ENCODE measurements at regions not wholly inside any gene's neighbourhood (a gene's known extent, or its start where the extent isn't known, plus 50 kb on each side); places are given as distances from the start of the nearest gene placed in this dataset.

DNA sequence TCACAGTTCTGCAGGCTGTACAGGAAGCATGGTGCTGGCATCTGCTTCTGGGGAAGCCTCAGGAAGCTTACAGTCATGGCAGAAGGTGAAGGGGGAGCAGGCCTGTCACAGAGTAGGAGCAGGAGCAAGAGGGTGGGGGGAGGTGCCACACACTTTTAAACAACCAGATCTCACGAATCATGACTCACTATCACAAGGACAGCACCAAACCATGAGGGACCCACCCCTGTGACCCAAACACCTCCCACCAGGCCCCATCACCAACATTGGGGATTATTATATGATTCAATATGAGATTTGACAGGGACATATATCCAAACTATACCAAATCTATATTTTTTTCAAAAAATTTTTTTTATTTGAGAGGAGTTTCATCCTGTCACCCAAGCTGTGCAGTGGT lies 51.0 kb upstream of the GLS start:
- DNase-seq (ENCODE audit: low read depth, low spot score) (no peak), FAIRE-seq (no peak)
- no peak overlapping the region for H3K4me3 ChIP-seq (replicated peaks in 1 of 3; ENCODE audit: insufficient read depth in 1 of 3, low read depth in 1 of 3, low read length in 3 of 3)
- no peak overlapping the region for H3K4me2 ChIP-seq (ENCODE audit: insufficient read depth, low read length)
- dilution Hi-C loops (cut with MboI; ENCODE audit: extremely low pct_ligation_motif_present, low sequenced_read_pairs), result no loop called here
- TF ChIP-seq FOS (IDR thresholded peaks at IDR 0.05; ENCODE audit: borderline replicate concordance, insufficient read depth, low read length), result no peak
- no peak for TF ChIP-seq POLR2AphosphoS5 (IDR thresholded peaks at IDR 0.05; ENCODE audit: insufficient read depth, low read depth, low read length)
- no peak for TF ChIP-seq POLR2A (IDR thresholded peaks at IDR 0.05; ENCODE audit: low read depth, low read length)
- no peak for TF ChIP-seq MYC (IDR thresholded peaks at IDR 0.05; ENCODE audit: low read depth, low read length)
- TF ChIP-seq JUN (IDR thresholded peaks at IDR 0.05; ENCODE audit: borderline replicate concordance, insufficient read depth, insufficient read length, low read depth), result no peak
- TF ChIP-seq EZH2 (IDR thresholded peaks at IDR 0.05; ENCODE audit: borderline replicate concordance, low read depth, low read length, severe bottlenecking), result no peak
- TF ChIP-seq, protein P1, sequence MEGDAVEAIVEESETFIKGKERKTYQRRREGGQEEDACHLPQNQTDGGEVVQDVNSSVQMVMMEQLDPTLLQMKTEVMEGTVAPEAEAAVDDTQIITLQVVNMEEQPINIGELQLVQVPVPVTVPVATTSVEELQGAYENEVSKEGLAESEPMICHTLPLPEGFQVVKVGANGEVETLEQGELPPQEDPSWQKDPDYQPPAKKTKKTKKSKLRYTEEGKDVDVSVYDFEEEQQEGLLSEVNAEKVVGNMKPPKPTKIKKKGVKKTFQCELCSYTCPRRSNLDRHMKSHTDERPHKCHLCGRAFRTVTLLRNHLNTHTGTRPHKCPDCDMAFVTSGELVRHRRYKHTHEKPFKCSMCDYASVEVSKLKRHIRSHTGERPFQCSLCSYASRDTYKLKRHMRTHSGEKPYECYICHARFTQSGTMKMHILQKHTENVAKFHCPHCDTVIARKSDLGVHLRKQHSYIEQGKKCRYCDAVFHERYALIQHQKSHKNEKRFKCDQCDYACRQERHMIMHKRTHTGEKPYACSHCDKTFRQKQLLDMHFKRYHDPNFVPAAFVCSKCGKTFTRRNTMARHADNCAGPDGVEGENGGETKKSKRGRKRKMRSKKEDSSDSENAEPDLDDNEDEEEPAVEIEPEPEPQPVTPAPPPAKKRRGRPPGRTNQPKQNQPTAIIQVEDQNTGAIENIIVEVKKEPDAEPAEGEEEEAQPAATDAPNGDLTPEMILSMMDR (IDR thresholded peaks at IDR 0.05; ENCODE audit: extremely low read depth in 1 of 2, insufficient read depth in 1 of 2, low read depth in 1 of 2, low read length in 2 of 2), result no peak
- H3K27me3 ChIP-seq (ENCODE audit: control insufficient read depth in 2 of 2, insufficient read depth in 2 of 2, low read length in 2 of 2), result no peaks in the 10 kb centered on the region
- H3K9me3 ChIP-seq (replicated peaks; ENCODE audit: control insufficient read depth, insufficient read depth, low read length), result no peaks in the 10 kb centered on the region
- CTCF ChIA-PET, result no interaction called here
- intact Hi-C loops (cut with micrococcal nuclease), result no loop called here
- no peaks in the 10 kb centered on the region for H3K36me3 ChIP-seq (ENCODE audit: control insufficient read depth in 2 of 2, extremely low read depth in 1 of 2, insufficient read depth in 2 of 2, low read length in 2 of 2)
- H3K9ac ChIP-seq (replicated peaks; ENCODE audit: extremely low read depth, insufficient read depth, low read length), result no peak overlapping the region
- H3K9me1 ChIP-seq (replicated peaks; ENCODE audit: control insufficient read depth, extremely low read depth, insufficient read depth, low read length), result no peaks in the 10 kb centered on the region
- no peaks in the 10 kb centered on the region for H3K79me2 ChIP-seq (ENCODE audit: control insufficient read depth, insufficient read depth, low read length)
- peaks cover 3% of the 10 kb centered on the region for H3K4me1 ChIP-seq (ENCODE audit: control insufficient read depth, extremely low read depth, insufficient read depth, low read length)
- no peak overlapping the region for H2AFZ ChIP-seq (ENCODE audit: low read depth, low read length)
- no peaks in the 10 kb centered on the region for H4K20me1 ChIP-seq (replicated peaks; ENCODE audit: control insufficient read depth, extremely low read depth, insufficient read depth, low read length)
- H3K27ac ChIP-seq (ENCODE audit: insufficient read depth, low read depth, low read length), result no peak overlapping the region
- BruUV-seq (replicated peaks), result no TSS peak
- POLR2A ChIA-PET, result no interaction called here
